ENCODE measurements at regions not wholly inside any gene's neighbourhood (a gene's known extent, or its start where the extent isn't known, plus 50 kb on each side); places are given as distances from the start of the nearest gene placed in this dataset.

GRCh38 chr16:88287219-88287618 lies 95.5 kb upstream of the ZNF469 start:
- Histone ChIP-seq H3K9me3 (peaks cover 67% of the 10 kb centered on the region), H3K4me1 (peaks cover 8% of the 10 kb centered on the region), H3K27ac (no peak overlapping the region), H3K4me2 (no peak overlapping the region), H3K4me3 (no peak overlapping the region)
- DNase-seq (ENCODE audit: low read depth in 1 of 2, low spot score in 1 of 2) = peak in 1 of 2 experiments; percentile 68
- ATAC-seq = peak in 1 of 2 experiments; percentile 74; a peak in 3 of 6 replicates
- POLR2A ChIA-PET = no interaction called here
- WGBS (ENCODE audit: missing lambda C conversion rate) = 75% methylated on average over 3 of the region's 3 CpGs
- TF ChIP-seq RCOR1 (IDR thresholded peaks at IDR 0.05; ENCODE audit: low read depth, low read length) (no peak), ELK1 (IDR thresholded peaks at IDR 0.05; ENCODE audit: low read depth, low read length) (no peak), CEBPB (IDR thresholded peaks at IDR 0.05) (no peak), ZFP36 (IDR thresholded peaks at IDR 0.05; ENCODE audit: borderline replicate concordance, partially characterized antibody) (no peak), SMC3 (IDR thresholded peaks at IDR 0.05) (peak; percentile 34; the same call in 1 of the 3 replicates), RAD21 (conservative IDR thresholded peaks at IDR 0.05 in 1 of 2, IDR thresholded peaks at IDR 0.05 in 1 of 2) (peak; percentile 37 to 67; a peak in 4 of 5 replicates), REST (IDR thresholded peaks at IDR 0.05) (no peak), TFCP2L1 (CRISPR knock-in tag; IDR thresholded peaks at IDR 0.05) (no peak), RARB (CRISPR knock-in tag; IDR thresholded peaks at IDR 0.05) (no peak), CTCF (IDR thresholded peaks at IDR 0.05) (peak; percentile 32; the same call in 1 of the 3 replicates)
- no peak for FAIRE-seq
- CTCF ChIA-PET = interaction anchor here (0.9 to 2.1 kb wide), 9 partner anchors 9 to 104 kb away, joined by 3 to 6 read pairs (median 3); no protein-coding TSS in a partner anchor

- H3K4me1 ChIP-seq = no peaks in the 10 kb centered on the region
- no peak for TF ChIP-seq RNF2 (IDR thresholded peaks at IDR 0.05; ENCODE audit: borderline replicate concordance, low read depth)
- no peak for TF ChIP-seq CHD4 (IDR thresholded peaks at IDR 0.05; ENCODE audit: borderline replicate concordance)
- TF ChIP-seq REST (IDR thresholded peaks at IDR 0.05) = no peak
- no peak for TF ChIP-seq FOXS1 (CRISPR knock-in tag; IDR thresholded peaks at IDR 0.05)
- no peak for TF ChIP-seq TP53 (CRISPR knock-in tag; IDR thresholded peaks at IDR 0.05)
- no peak for TF ChIP-seq CTCF (IDR thresholded peaks at IDR 0.05)
- TF ChIP-seq JUN (IDR thresholded peaks at IDR 0.05) = no peak
- no peak for DNase-seq (ENCODE audit: low read depth in 1 of 2, low spot score in 1 of 2)
- ChIA-PET POLR2A (no interaction called here), CTCF (interaction anchor here (1.0 to 2.1 kb wide), 3 partner anchors 16 to 91 kb away, joined by 3 to 6 read pairs (median 4); no protein-coding TSS in a partner anchor)
- 64% methylated on average over 3 of the region's 3 CpGs for WGBS (ENCODE audit: missing lambda C conversion rate)
- H3K27ac ChIP-seq = no peak overlapping the region
- no peak for FAIRE-seq
- peaks cover 67% of the 10 kb centered on the region for H3K9me3 ChIP-seq
- no peak overlapping the region for H3K4me3 ChIP-seq
- ATAC-seq = no peak
- H3K4me2 ChIP-seq = no peak overlapping the region
Measured at GRCh38 chr16:88288303-88288702, 94.5 kb upstream of the ZNF469 start.
